B cell (primary cell): ENCODE measurements at regions not wholly inside any gene's neighbourhood (a gene's known extent, or its start where the extent isn't known, plus 50 kb on each side); places are given as distances from the start of the nearest gene placed in this dataset.

ENCODE experiments used
- ATAC-seq: fragments of 200-7000 bp; cut with Tn5 transposase; one replicate; pipeline ENCODE4 v1.10.0; 2021; ENCODE audit warnings: low read depth, mild to moderate bottlenecking, moderate number of reproducible peaks, moderate library complexity
- CTCF ChIA-PET: fragments of 350-600 bp; sonication (Branson Sonifier 250); formaldehyde crosslinking; loops from one replicate; lab custom pipeline; 2021; ENCODE audit warnings: antibody characterized with exemption, inconsistent platforms; lab: Charles Lee
- POLR2A ChIA-PET: fragments of 350-600 bp; sonication (Branson Sonifier 250); formaldehyde crosslinking; loops from one replicate; lab custom pipeline; 2021; ENCODE audit warnings: antibody characterized with exemption; lab: Charles Lee
- DNase-seq: peaks from one replicate; pipeline ENCODE4 v3.0.0; 2013
- H2AFZ ChIP-seq: 2 replicates; pipeline ENCODE4 v1.6.1; 2012; ENCODE audit warnings: mild to moderate bottlenecking, low read depth, low read length; ENCODE audit not compliant: insufficient read depth, poor library complexity, severe bottlenecking
- H3K27ac ChIP-seq, 2 donors: 1 replicate in 1 of 2; 2 replicates in 1 of 2; pipeline ENCODE4 v1.5.1; 2012 to 2013; ENCODE audit warnings: low read length in 2 of 2, mild to moderate bottlenecking in 2 of 2, moderate library complexity in 1 of 2
- H3K27me3 ChIP-seq, 4 experiments: fragments of 200-600 bp in 1 of 4; sonication (generic) in 1 of 4; replicated peaks in 1 of 4; 1 replicate in 2 of 4; 2 replicates in 2 of 4; pipeline versions ENCODE4 v1.6.1 to v1.7.0; 2013 to 2016; ENCODE audit warnings: low read length in 3 of 4, mild to moderate bottlenecking in 2 of 4, mixed read lengths in 1 of 4, moderate library complexity in 1 of 4; ENCODE audit not compliant: insufficient read depth in 4 of 4, control insufficient read depth in 3 of 4; ENCODE audit errors: control extremely low read depth in 1 of 4
- H3K36me3 ChIP-seq, 2 experiments: replicated peaks in 1 of 2; 1 replicate in 1 of 2; 2 replicates in 1 of 2; pipeline versions ENCODE4 v1.6.1 to v1.7.1; 2013; ENCODE audit warnings: low read length in 1 of 2; ENCODE audit not compliant: insufficient read depth in 2 of 2, control insufficient read depth in 1 of 2; ENCODE audit errors: control extremely low read depth in 1 of 2, extremely low read depth in 1 of 2
- H3K4me1 ChIP-seq, 2 donors: fragments of 200-600 bp in 1 of 2; sonication (generic) in 1 of 2; 1 replicate in 1 of 2; 2 replicates in 1 of 2; pipeline versions ENCODE4 v1.5.1 to v1.6.1; 2013 to 2017; ENCODE audit warnings: low read length in 2 of 2; ENCODE audit not compliant: control insufficient read depth in 2 of 2, insufficient read depth in 2 of 2
- H3K4me2 ChIP-seq: replicated peaks from 2 replicates; pipeline ENCODE3; 2012; ENCODE audit warnings: mild to moderate bottlenecking, low read depth, low read length; ENCODE audit not compliant: poor library complexity, severe bottlenecking
- H3K4me3 ChIP-seq, 5 experiments: fragments of 200-600 bp in 1 of 5; sonication (generic) in 1 of 5; 1 replicate in 3 of 5; 2 replicates in 2 of 5; pipeline versions ENCODE4 v1.5.1 to v1.7.0; 2011 to 2016; ENCODE audit warnings: low read length in 4 of 5, mild to moderate bottlenecking in 4 of 5, low read depth in 2 of 5, control low read depth in 1 of 5, moderate library complexity in 1 of 5; ENCODE audit not compliant: insufficient read depth in 1 of 5; ENCODE audit errors: control extremely low read depth in 1 of 5, extremely low read depth in 1 of 5
- H3K79me2 ChIP-seq: fragments of 200-600 bp; sonication (generic); one replicate; pipeline ENCODE4 v1.6.0; 2016; ENCODE audit warnings: low read length; ENCODE audit not compliant: control insufficient read depth, insufficient read depth
- H3K9ac ChIP-seq: fragments of 200-600 bp; sonication (generic); 2 replicates; pipeline ENCODE4 v1.6.1; 2017; ENCODE audit warnings: mild to moderate bottlenecking, low read length, moderate library complexity
- H3K9me3 ChIP-seq, 3 donors: one replicate each; pipeline versions ENCODE4 v1.6.1 to v1.7.1; 2013; ENCODE audit warnings: low read length in 2 of 3; ENCODE audit not compliant: control insufficient read depth in 2 of 3, insufficient read depth in 1 of 3; ENCODE audit errors: control extremely low read depth in 1 of 3
- H4K20me1 ChIP-seq: 2 replicates; pipeline ENCODE4 v1.6.0; 2012; ENCODE audit warnings: mild to moderate bottlenecking, low read length; ENCODE audit not compliant: insufficient read depth, control insufficient read depth, poor library complexity, severe bottlenecking
- H3K27ac Mint-ChIP-seq: one replicate; pipeline ENCODE4 v1.8.0; 2021; ENCODE audit warnings: mixed read lengths
- H3K27me3 Mint-ChIP-seq: one replicate; pipeline ENCODE4 v1.8.0; 2021; ENCODE audit warnings: mixed read lengths
- H3K4me1 Mint-ChIP-seq: one replicate; pipeline ENCODE4 v1.8.0; 2021; ENCODE audit warnings: mixed read lengths
- H3K4me3 Mint-ChIP-seq: one replicate; pipeline ENCODE4 v1.8.0; 2021; ENCODE audit warnings: mixed read lengths
- H3K9me3 Mint-ChIP-seq: one replicate; pipeline ENCODE4 v1.8.0; 2022; ENCODE audit warnings: mixed read lengths; ENCODE audit not compliant: insufficient read depth
- CTCF ChIP-seq: fragments of 200-600 bp; IDR thresholded peaks from one replicate; pipeline ENCODE4 v1.8.0; 2022; ENCODE audit warnings: antibody characterized with exemption, mild to moderate bottlenecking
- EZH2 ChIP-seq: IDR thresholded peaks from 2 replicates; pipeline ENCODE4 v1.6.1; 2012; ENCODE audit warnings: borderline replicate concordance, low read depth, mild to moderate bottlenecking, moderate library complexity, low read length; ENCODE audit not compliant: insufficient read depth, poor library complexity, severe bottlenecking
- WGBS: methylation state at CpG from one replicate; pipeline ENCODE4 v1.1.5; 2013; ENCODE audit warnings: missing lambda C conversion rate; ENCODE audit not compliant: insufficient coverage; 5-methylcytosine and 5-hydroxymethylcytosine counted together
- intact Hi-C: fragments of 100-400 bp; cut with micrococcal nuclease; formaldehyde crosslinking; loops from one replicate; pipeline ENCODE4 v1.10.0; 2022

GRCh38 chrX:131792356-131792749 lies 230.7 kb upstream of the STK26 start:
- H3K27me3 ChIP-seq: peaks cover 0 to 6% (median 0%) of the 10 kb centered on the region in 4 experiments
- Mint-ChIP-seq H3K9me3 (no peaks in the 10 kb centered on the region), H3K27me3 (no peaks in the 10 kb centered on the region), H3K4me1 (no peaks in the 10 kb centered on the region), H3K4me3 (no peak overlapping the region), H3K27ac (no peak overlapping the region)
- H3K9me3 ChIP-seq: no peaks in the 10 kb centered on the region
- H3K27ac ChIP-seq: peak overlapping the region in 1 of 2 donors; percentile 85
- intact Hi-C loops: no loop called here
- no peak for DNase-seq
- H2AFZ ChIP-seq: peak overlapping the region; percentile 80
- WGBS: 94% methylated on average over 11 of the region's 13 CpGs
- peak overlapping the region; percentile 58 for H3K9ac ChIP-seq
- POLR2A ChIA-PET: no interaction called here
- peak overlapping the region in 3 of 5 experiments; percentile 64 to 72 (median 67) for H3K4me3 ChIP-seq
- TF ChIP-seq CTCF (no peak), EZH2 (no peak)
- peaks cover 0 to 1% of the 10 kb centered on the region in 2 experiments for H3K36me3 ChIP-seq
- peak overlapping the region; percentile 78 for H3K4me2 ChIP-seq
- peaks cover 0 to 10% of the 10 kb centered on the region in 2 donors for H3K4me1 ChIP-seq
- H3K79me2 ChIP-seq: no peaks in the 10 kb centered on the region
- ATAC-seq: no peak
- CTCF ChIA-PET: no interaction called here
- H4K20me1 ChIP-seq: no peaks in the 10 kb centered on the region

- no peaks in the 10 kb centered on the region for H3K4me1 Mint-ChIP-seq
- no peak for ATAC-seq
- H3K36me3 ChIP-seq: peaks cover 0 to 1% of the 10 kb centered on the region in 2 experiments
- TF ChIP-seq CTCF (no peak), EZH2 (no peak)
- H3K27me3 ChIP-seq: peaks cover 0 to 6% (median 0%) of the 10 kb centered on the region in 4 experiments
- no peaks in the 10 kb centered on the region for H3K9me3 ChIP-seq
- no peaks in the 10 kb centered on the region for H4K20me1 ChIP-seq
- no peaks in the 10 kb centered on the region for H3K79me2 ChIP-seq
- H3K4me2 ChIP-seq: peak overlapping the region; percentile 78
- peak overlapping the region in 3 of 5 experiments; percentile 64 to 72 (median 67) for H3K4me3 ChIP-seq
- H2AFZ ChIP-seq: peak overlapping the region; percentile 80
- peak overlapping the region in 1 of 2 donors; percentile 85 for H3K27ac ChIP-seq
- H3K27me3 Mint-ChIP-seq: no peaks in the 10 kb centered on the region
- ChIA-PET POLR2A (no interaction called here), CTCF (no interaction called here)
- H3K9ac ChIP-seq: peak overlapping the region; percentile 58
- intact Hi-C loops: no loop called here
- no peak for DNase-seq
- no peak overlapping the region for H3K4me3 Mint-ChIP-seq
- H3K9me3 Mint-ChIP-seq: no peaks in the 10 kb centered on the region
- 98% methylated on average over 9 of the region's 15 CpGs for WGBS
- H3K27ac Mint-ChIP-seq: no peak overlapping the region
- H3K4me1 ChIP-seq: peaks cover 0 to 10% of the 10 kb centered on the region in 2 donors
These were observed 230.2 kb upstream of the STK26 start for GRCh38 chrX:131792789-131793462.
